HG03442 (cell line): ENCODE measurements at regions not wholly inside any gene's neighbourhood (a gene's known extent, or its start where the extent isn't known, plus 50 kb on each side); places are given as distances from the start of the nearest gene placed in this dataset.
"Not testable (repeated sequence)": the region's sequence is repeated elsewhere in the genome, so short reads cannot be mapped to it uniquely, and the experiment has no call there.

Experiments used
- ATAC-seq: cut with Tn5 transposase; IDR thresholded peaks from one replicate; pipeline ENCODE4 v1.9.1; 2021; ENCODE audit warnings: mild to moderate bottlenecking, moderate library complexity; ENCODE audit not compliant: unreplicated experiment

GRCh38 chr15:66882251-66883020 lies 180.4 kb downstream of the SMAD6 start:
- ATAC-seq, result no peak

DNA sequence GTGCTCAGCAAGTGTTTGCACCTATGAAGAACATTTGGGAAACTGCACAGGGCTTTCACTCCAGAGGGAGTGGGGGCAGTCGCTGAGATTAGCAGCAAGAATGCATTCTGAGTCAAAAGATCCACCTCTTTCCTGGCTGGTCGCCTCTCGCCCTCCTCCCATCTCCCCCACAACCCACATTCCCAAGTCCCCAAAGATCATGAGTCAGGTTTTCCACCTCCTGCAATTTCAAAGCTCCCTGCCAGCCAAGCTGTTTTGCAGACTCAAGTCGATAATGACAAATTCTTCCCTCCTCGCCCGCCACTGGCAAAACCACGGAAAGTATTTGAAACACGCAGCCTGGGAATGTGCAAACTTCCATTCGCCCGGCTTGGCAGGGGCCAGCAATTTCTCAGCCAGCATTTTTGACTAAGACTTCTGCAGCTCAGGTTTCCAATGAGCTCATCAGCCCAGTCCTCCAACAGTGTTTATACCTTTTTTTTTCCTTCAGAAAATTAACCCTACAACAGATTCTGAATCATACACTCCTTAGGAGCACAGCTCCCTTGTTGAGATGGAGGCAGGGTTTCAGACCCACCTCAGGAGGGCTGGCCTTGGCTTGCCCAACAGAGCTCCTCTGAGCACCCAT lies 181.4 kb downstream of the SMAD6 start:
- no peak for ATAC-seq

GRCh38 chr15:66884115-66884622 lies 181.2 kb upstream of the SMAD3 start:
- ATAC-seq, result no peak

DNA sequence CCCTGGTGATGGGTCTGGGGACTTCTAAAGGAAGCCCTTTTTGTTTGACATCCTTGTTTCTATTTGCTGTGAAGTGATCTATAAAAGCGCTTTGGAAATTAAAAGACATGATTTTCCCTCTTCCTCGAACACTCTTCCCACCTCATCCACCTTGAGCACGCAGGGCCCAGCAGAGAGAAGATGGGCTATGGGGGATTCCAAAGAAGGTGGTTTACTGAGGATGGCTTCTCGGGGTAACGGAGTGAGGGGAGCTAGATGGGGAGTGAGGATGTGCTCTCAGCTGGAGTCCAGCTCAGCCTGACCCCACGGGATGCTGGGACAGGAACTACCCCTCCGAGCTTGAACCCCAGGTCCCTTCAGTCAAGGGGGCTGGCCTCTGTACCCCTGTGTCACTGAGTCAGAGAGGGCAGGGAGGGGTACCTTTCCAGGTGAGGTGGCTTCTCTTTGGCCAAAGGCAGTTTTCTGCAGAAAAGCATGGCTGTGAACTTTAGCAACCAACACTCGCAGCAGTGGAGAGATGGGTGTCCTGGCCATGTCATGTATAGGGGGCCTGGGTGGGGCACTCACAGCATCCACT lies 180.7 kb upstream of the SMAD3 start:
- ATAC-seq, result no peak

- ATAC-seq, result no peak
These were observed 180.0 kb upstream of the SMAD3 start for GRCh38 chr15:66885281-66885915.

GRCh38 chr15:66886241-66886675 lies 179.1 kb upstream of the SMAD3 start:
- no peak for ATAC-seq

DNA sequence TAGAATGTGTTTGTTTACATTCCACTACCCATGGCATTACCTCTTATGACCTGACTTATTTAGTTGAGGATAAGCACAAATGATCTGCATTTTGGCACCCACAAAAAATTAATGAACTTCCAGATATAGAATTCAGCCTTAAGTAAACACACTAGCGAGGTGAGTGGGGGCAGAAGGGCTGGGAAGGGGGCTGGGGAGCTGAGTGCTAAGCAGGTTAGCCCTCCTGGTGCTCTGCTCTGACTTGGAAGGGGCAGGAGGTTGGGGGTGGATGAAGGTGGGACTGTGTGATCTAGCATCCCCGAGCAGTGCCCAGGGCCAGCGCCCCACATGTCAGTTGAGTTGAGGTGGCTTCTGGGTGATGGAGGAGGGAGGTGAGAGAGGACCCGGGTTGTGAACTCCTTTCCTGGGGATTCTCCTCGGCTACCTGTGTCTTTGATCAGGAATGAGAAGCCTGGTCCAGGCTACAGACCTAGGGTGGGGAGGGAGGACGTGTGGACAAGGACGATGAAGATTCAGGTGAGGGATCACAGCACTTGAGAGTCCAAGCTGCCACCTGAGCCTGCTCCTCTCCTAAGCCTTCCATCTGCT lies 178.6 kb upstream of the SMAD3 start:
- ATAC-seq, result no peak

GRCh38 chr15:66889298-66889697 lies 176.1 kb upstream of the SMAD3 start:
- not testable (repeated sequence) for ATAC-seq

GRCh38 chr15:66891776-66892175 lies 173.6 kb upstream of the SMAD3 start:
- ATAC-seq, result no peak

GRCh38 chr15:66893294-66893693 lies 172.1 kb upstream of the SMAD3 start:
- no peak for ATAC-seq

- ATAC-seq, result no peak
These were observed 171.0 kb upstream of the SMAD3 start for GRCh38 chr15:66894363-66894762.

GRCh38 chr15:66894986-66895780 lies 170.2 kb upstream of the SMAD3 start:
- ATAC-seq, result no peak

GRCh38 chr15:66895794-66896453 lies 169.5 kb upstream of the SMAD3 start:
- ATAC-seq, result no peak

DNA sequence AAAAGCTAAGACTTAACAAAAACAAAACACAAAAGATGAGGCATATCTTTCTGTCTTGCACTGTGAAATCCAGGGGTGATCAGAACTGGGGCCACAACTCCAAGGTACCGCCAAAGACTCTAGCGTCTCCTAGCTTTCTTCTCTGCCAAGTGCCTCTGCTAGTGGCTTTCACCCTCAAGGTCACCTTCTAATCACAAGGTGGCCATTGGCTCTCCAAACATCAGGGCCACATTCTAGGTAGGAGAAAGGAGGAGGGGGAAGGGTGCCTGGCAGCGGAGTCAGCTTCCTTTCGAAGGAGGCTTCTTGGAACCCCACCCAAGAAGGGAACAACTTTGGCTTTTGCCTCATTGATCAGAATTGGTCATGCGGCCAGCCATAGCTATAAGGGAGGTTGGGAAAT lies 168.8 kb upstream of the SMAD3 start:
- ATAC-seq, result no peak

DNA sequence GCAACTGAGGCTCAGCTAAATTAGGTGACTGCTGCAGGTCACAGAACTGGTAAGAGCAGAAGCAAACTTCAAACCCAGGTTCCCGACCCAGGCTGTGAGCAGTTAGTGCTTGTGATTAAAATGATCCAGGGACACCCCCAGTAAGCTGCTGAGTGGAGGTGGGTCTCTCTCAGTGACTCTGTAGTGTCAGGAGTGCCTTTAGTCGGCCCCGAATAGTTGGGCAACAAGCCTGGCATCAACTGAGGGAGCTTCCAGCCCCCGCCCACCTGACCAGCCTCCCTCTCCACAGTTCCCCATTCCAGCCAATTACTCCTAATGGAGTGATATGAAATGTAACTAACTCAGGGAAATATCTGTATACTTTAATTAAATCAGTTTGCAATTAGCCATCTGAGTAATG lies 168.0 kb upstream of the SMAD3 start:
- ATAC-seq, result no peak

- no peak for ATAC-seq
These were observed 167.4 kb upstream of the SMAD3 start for GRCh38 chr15:66897971-66898370.

GRCh38 chr15:66898656-66899386 lies 166.6 kb upstream of the SMAD3 start:
- no peak for ATAC-seq

- no peak for ATAC-seq
These were observed 165.6 kb upstream of the SMAD3 start for GRCh38 chr15:66899555-66900350.
